ENCODE measurements at regions not wholly inside any gene's neighbourhood (a gene's known extent, or its start where the extent isn't known, plus 50 kb on each side); places are given as distances from the start of the nearest gene placed in this dataset.

GRCh38 chr6:91961671-91962070 lies 1374.8 kb upstream of the MAP3K7 start:
- Mint-ChIP-seq H3K36me3 (ENCODE audit: low read depth) (no peaks in the 10 kb centered on the region), H3K27ac (no peak overlapping the region), H3K27me3 (no peaks in the 10 kb centered on the region), H3K4me1 (ENCODE audit: low read depth) (no peaks in the 10 kb centered on the region), H3K9me3 (peaks cover 19% of the 10 kb centered on the region), H3K4me3 (no peak overlapping the region)
- ATAC-seq (no peak), DNase-seq (no peak)
- CTCF ChIA-PET: no interaction called here
- TF ChIP-seq, protein P1, sequence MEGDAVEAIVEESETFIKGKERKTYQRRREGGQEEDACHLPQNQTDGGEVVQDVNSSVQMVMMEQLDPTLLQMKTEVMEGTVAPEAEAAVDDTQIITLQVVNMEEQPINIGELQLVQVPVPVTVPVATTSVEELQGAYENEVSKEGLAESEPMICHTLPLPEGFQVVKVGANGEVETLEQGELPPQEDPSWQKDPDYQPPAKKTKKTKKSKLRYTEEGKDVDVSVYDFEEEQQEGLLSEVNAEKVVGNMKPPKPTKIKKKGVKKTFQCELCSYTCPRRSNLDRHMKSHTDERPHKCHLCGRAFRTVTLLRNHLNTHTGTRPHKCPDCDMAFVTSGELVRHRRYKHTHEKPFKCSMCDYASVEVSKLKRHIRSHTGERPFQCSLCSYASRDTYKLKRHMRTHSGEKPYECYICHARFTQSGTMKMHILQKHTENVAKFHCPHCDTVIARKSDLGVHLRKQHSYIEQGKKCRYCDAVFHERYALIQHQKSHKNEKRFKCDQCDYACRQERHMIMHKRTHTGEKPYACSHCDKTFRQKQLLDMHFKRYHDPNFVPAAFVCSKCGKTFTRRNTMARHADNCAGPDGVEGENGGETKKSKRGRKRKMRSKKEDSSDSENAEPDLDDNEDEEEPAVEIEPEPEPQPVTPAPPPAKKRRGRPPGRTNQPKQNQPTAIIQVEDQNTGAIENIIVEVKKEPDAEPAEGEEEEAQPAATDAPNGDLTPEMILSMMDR (IDR thresholded peaks at IDR 0.05): no peak
- intact Hi-C loops (cut with micrococcal nuclease): no loop called here
- POLR2A ChIA-PET: no interaction called here

DNA sequence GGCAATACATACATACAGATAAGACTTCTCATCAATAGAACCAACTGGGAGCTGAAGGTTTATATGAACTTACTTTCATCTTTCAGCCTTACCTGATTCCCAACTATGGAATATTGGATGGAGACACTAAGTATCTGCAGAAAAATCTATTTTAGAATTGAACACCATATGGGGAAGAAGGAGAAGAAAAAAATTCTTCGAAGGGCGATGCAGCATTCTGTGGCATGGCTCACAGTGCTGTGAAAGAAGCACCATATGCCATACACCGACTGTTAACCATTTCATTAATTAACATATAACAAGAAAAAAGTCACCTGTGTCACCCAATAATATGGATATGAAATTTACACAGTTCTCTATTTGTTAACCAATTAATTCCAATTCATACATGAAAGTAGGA lies 1374.4 kb upstream of the MAP3K7 start:
- intact Hi-C loops (cut with micrococcal nuclease): no loop called here
- Mint-ChIP-seq H3K9me3 (peaks cover 17% of the 10 kb centered on the region), H3K27ac (no peak overlapping the region), H3K27me3 (no peaks in the 10 kb centered on the region), H3K4me1 (ENCODE audit: low read depth) (no peaks in the 10 kb centered on the region), H3K4me3 (no peak overlapping the region), H3K36me3 (ENCODE audit: low read depth) (no peaks in the 10 kb centered on the region)
- no peak for DNase-seq
- CTCF ChIA-PET: no interaction called here
- POLR2A ChIA-PET: no interaction called here
- TF ChIP-seq, protein P1 (IDR thresholded peaks at IDR 0.05): no peak
- no peak for ATAC-seq

GRCh38 chr6:91941838-91942237 lies 1355.0 kb upstream of the MAP3K7 start:
- no peak for DNase-seq
- TF ChIP-seq, protein P1 (IDR thresholded peaks at IDR 0.05): no peak
- peaks cover 11% of the 10 kb centered on the region for H3K9me3 Mint-ChIP-seq
- no peaks in the 10 kb centered on the region for H3K4me1 Mint-ChIP-seq (ENCODE audit: low read depth)
- H3K27me3 Mint-ChIP-seq: no peaks in the 10 kb centered on the region
- H3K36me3 Mint-ChIP-seq (ENCODE audit: low read depth): no peaks in the 10 kb centered on the region
- ChIA-PET CTCF (no interaction called here), POLR2A (no interaction called here)
- no peak for ATAC-seq
- no peak overlapping the region for H3K4me3 Mint-ChIP-seq
- no peak overlapping the region for H3K27ac Mint-ChIP-seq
- intact Hi-C loops (cut with micrococcal nuclease): no loop called here

DNA sequence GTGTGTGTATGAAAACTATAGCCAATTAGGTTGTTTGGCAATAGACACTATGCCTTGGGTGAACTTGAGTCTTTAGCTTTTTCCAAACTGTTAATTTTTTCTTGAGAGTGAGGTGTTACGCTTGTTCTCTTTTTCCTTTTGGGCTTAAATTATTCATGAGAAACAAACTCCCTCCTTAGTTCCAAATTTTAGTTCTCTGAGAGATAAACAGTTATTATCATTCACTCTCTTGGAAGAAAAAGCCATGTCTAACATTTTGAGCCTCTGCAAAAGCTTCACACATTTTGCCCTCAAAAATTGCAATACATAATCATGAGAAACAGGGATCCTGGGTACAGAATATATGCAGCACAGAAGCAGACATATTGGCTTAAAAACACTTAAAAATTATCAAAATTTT lies 1353.9 kb upstream of the MAP3K7 start:
- no peaks in the 10 kb centered on the region for H3K4me1 Mint-ChIP-seq (ENCODE audit: low read depth)
- intact Hi-C loops (cut with micrococcal nuclease): no loop called here
- TF ChIP-seq, protein P1 (IDR thresholded peaks at IDR 0.05): no peak
- ChIA-PET POLR2A (no interaction called here), CTCF (no interaction called here)
- H3K9me3 Mint-ChIP-seq: peaks cover 6% of the 10 kb centered on the region
- no peak for ATAC-seq
- H3K4me3 Mint-ChIP-seq: no peak overlapping the region
- H3K27ac Mint-ChIP-seq: no peak overlapping the region
- H3K36me3 Mint-ChIP-seq (ENCODE audit: low read depth): no peaks in the 10 kb centered on the region
- H3K27me3 Mint-ChIP-seq: no peaks in the 10 kb centered on the region
- DNase-seq: no peak

GRCh38 chr6:91926827-91927226 lies 1340.0 kb upstream of the MAP3K7 start:
- Mint-ChIP-seq H3K4me1 (ENCODE audit: low read depth) (no peaks in the 10 kb centered on the region), H3K27me3 (no peaks in the 10 kb centered on the region), H3K36me3 (ENCODE audit: low read depth) (no peaks in the 10 kb centered on the region), H3K4me3 (no peak overlapping the region), H3K9me3 (peaks cover 9% of the 10 kb centered on the region), H3K27ac (no peak overlapping the region)
- POLR2A ChIA-PET: no interaction called here
- CTCF ChIA-PET: no interaction called here
- TF ChIP-seq, protein P1 (IDR thresholded peaks at IDR 0.05): no peak
- intact Hi-C loops (cut with micrococcal nuclease): no loop called here
- ATAC-seq: no peak
- no peak for DNase-seq

Measured in activated CD8-positive, alpha-beta T cell treated with anti-CD3 and anti-CD28 coated beads for 36 hours (primary cell).